K562 (cell line): ENCODE measurements at regions not wholly inside any gene's neighbourhood (a gene's known extent, or its start where the extent isn't known, plus 50 kb on each side); places are given as distances from the start of the nearest gene placed in this dataset.

Experiments used
- ASH1L ChIP-seq: fragments of 450-650 bp; IDR thresholded peaks from 2 replicates; pipeline ENCODE4 v1.6.1; 2018; ENCODE audit warnings: borderline replicate concordance, mild to moderate bottlenecking, low read depth; ENCODE audit not compliant: partially characterized antibody
- ATF3 ChIP-seq, 2 experiments: fragments of 450-650 bp in 1 of 2; sonication (generic) in 1 of 2; formaldehyde crosslinking in 1 of 2; IDR thresholded peaks in 1 of 2; conservative IDR thresholded peaks in 1 of 2; 2 replicates each; pipeline versions ENCODE4 v1.6.1 to v1.8.1; 2016 to 2023; ENCODE audit warnings: mild to moderate bottlenecking in 2 of 2, moderate library complexity in 2 of 2, inconsistent platforms in 1 of 2, missing genetic modification reagents in 1 of 2
- CEBPZ ChIP-seq: fragments of 150-350 bp; IDR thresholded peaks from 2 replicates; pipeline ENCODE4 v1.6.1; 2014; ENCODE audit warnings: low read depth, mild to moderate bottlenecking, low read length, borderline replicate concordance
- ELF1 ChIP-seq: fragments of 200-800 bp; sonication (Bioruptor generic); IDR thresholded peaks from 2 replicates; pipeline ENCODE4 v1.6.1; 2016; ENCODE audit warnings: missing genetic modification characterization, missing compliant biosample characterization
- HLTF ChIP-seq: fragments of 450-650 bp; IDR thresholded peaks from 2 replicates; pipeline ENCODE4 v1.6.1; 2016
- MEIS2 ChIP-seq: fragments of 450-650 bp; IDR thresholded peaks from 2 replicates; pipeline ENCODE4 v1.6.1; 2014; ENCODE audit warnings: mild to moderate bottlenecking; ENCODE audit not compliant: partially characterized antibody
- MTA3 ChIP-seq: fragments of 450-650 bp; formaldehyde crosslinking; IDR thresholded peaks from 2 replicates; pipeline ENCODE4 v1.6.1; 2017; ENCODE audit warnings: mild to moderate bottlenecking, borderline replicate concordance
- NFE2L1 ChIP-seq: fragments of 450-650 bp; IDR thresholded peaks from 2 replicates; pipeline ENCODE4 v1.6.1; 2016; ENCODE audit warnings: missing genetic modification characterization, low read depth, mild to moderate bottlenecking, missing compliant biosample characterization, moderate library complexity, borderline replicate concordance
- POLR2B ChIP-seq: fragments of 450-650 bp; IDR thresholded peaks from 2 replicates; pipeline ENCODE4 v1.6.1; 2018; ENCODE audit warnings: low read depth; ENCODE audit not compliant: partially characterized antibody
- RBFOX2 ChIP-seq: fragments of 200-400 bp; formaldehyde crosslinking; IDR thresholded peaks from 2 replicates; pipeline ENCODE4 v1.6.1; 2017; ENCODE audit warnings: low read depth, mild to moderate bottlenecking, low read length, moderate library complexity
- SRSF3 ChIP-seq: fragments of 200-400 bp; formaldehyde crosslinking; IDR thresholded peaks from 2 replicates; pipeline ENCODE4 v1.6.1; 2016; ENCODE audit warnings: mild to moderate bottlenecking, low read length, moderate library complexity; ENCODE audit not compliant: insufficient read depth
- YBX1 ChIP-seq: fragments of 450-650 bp; IDR thresholded peaks from 2 replicates; pipeline ENCODE4 v1.7.1; 2016; ENCODE audit warnings: mild to moderate bottlenecking
- ZNF395 ChIP-seq: fragments of 200-800 bp; sonication (Bioruptor generic); IDR thresholded peaks from 2 replicates; pipeline ENCODE4 v1.6.1; 2017; ENCODE audit warnings: missing genetic modification characterization, missing compliant biosample characterization
- TF ChIP-seq, protein P1 (sequence below): fragments of 250-450 bp; sonication (Bioruptor Pico); IDR thresholded peaks from 2 replicates; pipeline ENCODE4 v1.4.0; 2020; ENCODE audit warnings: mild to moderate bottlenecking, moderate library complexity
- TF ChIP-seq, protein P2 (sequence below): fragments of 450-650 bp; formaldehyde crosslinking; IDR thresholded peaks from 2 replicates; pipeline ENCODE4 v1.4.0; 2022; ENCODE audit warnings: mild to moderate bottlenecking, moderate library complexity

GRCh38 chr10:62560201-62560819 is 186.1 kb downstream of the ZNF365 start (continued):
- TF ChIP-seq HLTF (no peak), ASH1L (no peak), NFE2L1 (tag) (no peak), POLR2B (no peak), MEIS2 (peak; percentile 15), RBFOX2 (no peak), ZNF395 (no peak), SRSF3 (no peak), CEBPZ (no peak), ATF3 (IDR thresholded peaks at IDR 0.05) (peak; percentile 54; the same call in 1 of the 2 replicates), ATF3 (CRISPR knock-in tag; conservative IDR thresholded peaks at IDR 0.05) (no peak), YBX1 (no peak), ELF1 (tag) (no peak), MTA3 (no peak)
- TF ChIP-seq, protein P1, sequence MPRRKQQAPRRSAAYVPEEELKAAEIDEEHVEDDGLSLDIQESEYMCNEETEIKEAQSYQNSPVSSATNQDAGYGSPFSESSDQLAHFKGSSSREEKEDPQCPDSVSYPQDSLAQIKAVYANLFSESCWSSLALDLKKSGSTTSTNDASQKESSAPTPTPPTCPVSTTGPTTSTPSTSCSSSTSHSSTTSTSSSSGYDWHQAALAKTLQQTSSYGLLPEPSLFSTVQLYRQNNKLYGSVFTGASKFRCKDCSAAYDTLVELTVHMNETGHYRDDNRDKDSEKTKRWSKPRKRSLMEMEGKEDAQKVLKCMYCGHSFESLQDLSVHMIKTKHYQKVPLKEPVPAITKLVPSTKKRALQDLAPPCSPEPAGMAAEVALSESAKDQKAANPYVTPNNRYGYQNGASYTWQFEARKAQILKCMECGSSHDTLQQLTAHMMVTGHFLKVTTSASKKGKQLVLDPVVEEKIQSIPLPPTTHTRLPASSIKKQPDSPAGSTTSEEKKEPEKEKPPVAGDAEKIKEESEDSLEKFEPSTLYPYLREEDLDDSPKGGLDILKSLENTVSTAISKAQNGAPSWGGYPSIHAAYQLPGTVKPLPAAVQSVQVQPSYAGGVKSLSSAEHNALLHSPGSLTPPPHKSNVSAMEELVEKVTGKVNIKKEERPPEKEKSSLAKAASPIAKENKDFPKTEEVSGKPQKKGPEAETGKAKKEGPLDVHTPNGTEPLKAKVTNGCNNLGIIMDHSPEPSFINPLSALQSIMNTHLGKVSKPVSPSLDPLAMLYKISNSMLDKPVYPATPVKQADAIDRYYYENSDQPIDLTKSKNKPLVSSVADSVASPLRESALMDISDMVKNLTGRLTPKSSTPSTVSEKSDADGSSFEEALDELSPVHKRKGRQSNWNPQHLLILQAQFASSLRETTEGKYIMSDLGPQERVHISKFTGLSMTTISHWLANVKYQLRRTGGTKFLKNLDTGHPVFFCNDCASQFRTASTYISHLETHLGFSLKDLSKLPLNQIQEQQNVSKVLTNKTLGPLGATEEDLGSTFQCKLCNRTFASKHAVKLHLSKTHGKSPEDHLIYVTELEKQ (CRISPR knock-in tag): no peak
- TF ChIP-seq, protein P2, sequence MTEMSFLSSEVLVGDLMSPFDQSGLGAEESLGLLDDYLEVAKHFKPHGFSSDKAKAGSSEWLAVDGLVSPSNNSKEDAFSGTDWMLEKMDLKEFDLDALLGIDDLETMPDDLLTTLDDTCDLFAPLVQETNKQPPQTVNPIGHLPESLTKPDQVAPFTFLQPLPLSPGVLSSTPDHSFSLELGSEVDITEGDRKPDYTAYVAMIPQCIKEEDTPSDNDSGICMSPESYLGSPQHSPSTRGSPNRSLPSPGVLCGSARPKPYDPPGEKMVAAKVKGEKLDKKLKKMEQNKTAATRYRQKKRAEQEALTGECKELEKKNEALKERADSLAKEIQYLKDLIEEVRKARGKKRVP (CRISPR knock-in tag): 0 out of 2 replicates have a peak, but pooled peaks have one; percentile 28
